ENCODE measurements at regions not wholly inside any gene's neighbourhood (a gene's known extent, or its start where the extent isn't known, plus 50 kb on each side); places are given as distances from the start of the nearest gene placed in this dataset.

DNA sequence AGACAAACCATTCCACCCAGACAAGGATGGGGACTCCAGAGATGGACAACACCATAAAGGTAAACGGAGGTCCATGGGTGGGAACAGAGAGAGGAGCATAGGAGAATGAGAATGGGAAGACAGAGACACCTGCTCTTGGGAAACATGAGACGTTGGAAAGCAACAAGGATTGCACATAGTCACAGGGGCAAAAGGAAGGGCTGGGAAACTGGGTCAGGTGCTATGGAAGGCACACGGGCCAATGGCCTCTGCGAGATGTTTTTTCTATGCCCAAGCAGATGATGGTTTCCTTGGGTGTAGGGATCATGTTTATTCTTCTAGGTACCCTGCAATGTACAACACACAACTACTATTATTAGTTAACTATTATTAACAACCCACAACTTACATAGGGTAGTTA lies 143.6 kb upstream of the AGAP1 start:
- DNase-seq (ENCODE audit: low read depth, low spot score) = no peak

- no peak for DNase-seq (ENCODE audit: low read depth, low spot score)
Observed at GRCh38 chr2:235352541-235352940, 141.3 kb upstream of the AGAP1 start.

GRCh38 chr2:235357881-235358280 lies 136.0 kb upstream of the AGAP1 start:
- DNase-seq (ENCODE audit: low read depth, low spot score) = no peak

DNA sequence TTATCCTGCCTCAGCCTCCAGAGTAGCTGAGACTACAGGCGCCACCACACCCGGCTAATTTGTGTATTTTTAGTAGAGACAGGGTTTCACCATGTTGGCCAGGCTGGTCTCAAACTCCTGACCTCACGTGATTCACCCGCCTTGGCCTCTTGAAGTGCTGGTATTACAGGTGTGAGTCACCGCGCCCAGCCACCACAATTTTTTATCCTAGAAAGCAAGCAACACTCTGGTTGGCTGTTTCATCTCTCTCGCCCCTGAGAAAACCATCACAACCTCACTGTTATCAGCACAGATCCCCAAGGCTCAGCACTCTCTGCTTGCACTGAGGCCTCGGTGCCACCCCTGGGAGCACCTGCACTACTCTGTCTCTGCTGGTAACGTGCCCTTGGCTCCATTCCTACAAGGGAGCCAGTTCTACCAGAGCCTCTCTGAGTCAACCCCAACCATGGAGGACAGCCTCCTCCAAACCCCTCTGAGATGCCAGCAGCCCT lies 134.8 kb upstream of the AGAP1 start:
- DNase-seq (ENCODE audit: low read depth, low spot score) = no peak

- no peak for DNase-seq (ENCODE audit: low read depth, low spot score)
Observed at GRCh38 chr2:235360446-235360845, 133.4 kb upstream of the AGAP1 start.

- no peak for DNase-seq (ENCODE audit: low read depth, low spot score)
Observed at GRCh38 chr2:235365743-235366142, 128.1 kb upstream of the AGAP1 start.

GRCh38 chr2:235366390-235366789 lies 127.5 kb upstream of the AGAP1 start:
- no peak for DNase-seq (ENCODE audit: low read depth, low spot score)

DNA sequence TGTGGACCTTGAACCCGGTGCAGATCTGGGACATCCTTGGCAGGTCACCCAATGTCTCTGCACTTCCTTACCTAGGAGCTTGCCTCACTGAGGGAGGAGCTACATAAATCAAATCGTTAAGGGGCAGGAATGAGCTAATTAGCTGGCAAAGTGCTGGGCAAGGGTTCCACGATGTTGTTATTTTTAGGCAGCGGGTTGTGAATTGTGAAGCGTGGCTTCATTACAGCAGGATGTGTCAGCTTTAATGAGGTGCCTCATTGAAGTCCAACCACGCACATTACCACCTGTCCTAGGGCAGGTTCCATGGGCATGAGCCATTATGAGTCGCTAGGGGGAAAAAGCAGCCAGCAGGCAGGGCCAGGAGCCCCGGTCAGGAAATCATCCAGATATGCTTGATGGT lies 127.0 kb upstream of the AGAP1 start:
- no peak for DNase-seq (ENCODE audit: low read depth, low spot score)

DNA sequence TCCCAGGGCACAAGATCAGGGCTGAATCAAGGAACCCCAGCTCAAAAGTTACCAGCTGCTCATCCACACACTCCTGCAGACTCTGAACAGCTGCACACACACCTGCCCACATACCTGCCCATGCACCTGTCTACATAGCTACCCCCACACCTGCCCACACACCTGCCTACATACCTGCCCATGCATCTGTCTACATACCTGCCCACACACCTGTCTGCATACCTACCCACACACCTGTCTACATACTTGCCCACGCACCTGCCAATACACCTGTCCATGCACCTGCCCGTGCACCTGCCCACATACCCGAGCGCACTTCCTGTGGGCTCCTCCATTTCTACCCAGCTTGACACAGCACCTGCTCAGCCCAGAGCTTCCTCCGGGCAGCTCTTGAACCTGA lies 122.8 kb upstream of the AGAP1 start:
- no peak for DNase-seq (ENCODE audit: low read depth, low spot score)

DNA sequence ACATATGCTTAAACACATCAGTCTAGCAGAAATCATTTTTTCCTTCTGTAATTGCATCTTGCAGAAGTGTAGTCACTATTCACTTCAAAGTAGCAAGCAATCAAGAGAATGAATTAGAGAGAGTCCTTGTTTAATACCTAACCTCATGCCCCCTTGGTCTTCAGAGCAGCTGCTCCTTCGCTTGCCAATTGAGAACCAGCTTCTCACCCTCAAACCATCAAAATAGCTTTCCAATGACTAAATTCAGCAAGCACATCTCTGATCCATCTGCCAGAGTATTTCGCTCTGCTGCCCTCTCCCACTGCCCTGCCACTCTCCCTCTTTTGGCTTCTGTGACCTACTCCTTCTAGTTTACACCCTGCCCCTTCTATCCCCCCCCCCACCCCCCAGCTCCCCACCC lies 120.7 kb upstream of the AGAP1 start:
- no peak for DNase-seq (ENCODE audit: low read depth, low spot score)

- no peak for DNase-seq (ENCODE audit: low read depth, low spot score)
Observed at GRCh38 chr2:235377176-235377575, 116.7 kb upstream of the AGAP1 start.

DNA sequence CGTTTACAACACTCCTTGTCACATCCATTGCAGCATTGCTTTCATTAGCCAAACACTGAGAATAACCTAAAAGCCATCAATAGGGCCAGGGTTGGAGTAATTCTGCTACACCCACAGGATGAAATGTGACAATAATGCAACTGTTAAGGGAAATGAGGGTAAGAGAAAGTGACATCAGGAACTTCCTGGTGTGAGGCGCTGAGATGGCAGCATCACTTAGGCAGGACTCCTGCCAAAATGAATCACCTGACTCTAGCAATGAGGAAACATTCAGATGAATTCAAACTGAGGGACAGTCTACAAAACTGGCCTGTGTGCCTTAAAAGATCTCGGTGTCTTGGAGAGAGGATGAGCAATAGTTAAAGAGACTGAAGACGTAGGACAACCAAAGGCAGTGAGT lies 115.6 kb upstream of the AGAP1 start:
- no peak for DNase-seq (ENCODE audit: low read depth, low spot score)

DNA sequence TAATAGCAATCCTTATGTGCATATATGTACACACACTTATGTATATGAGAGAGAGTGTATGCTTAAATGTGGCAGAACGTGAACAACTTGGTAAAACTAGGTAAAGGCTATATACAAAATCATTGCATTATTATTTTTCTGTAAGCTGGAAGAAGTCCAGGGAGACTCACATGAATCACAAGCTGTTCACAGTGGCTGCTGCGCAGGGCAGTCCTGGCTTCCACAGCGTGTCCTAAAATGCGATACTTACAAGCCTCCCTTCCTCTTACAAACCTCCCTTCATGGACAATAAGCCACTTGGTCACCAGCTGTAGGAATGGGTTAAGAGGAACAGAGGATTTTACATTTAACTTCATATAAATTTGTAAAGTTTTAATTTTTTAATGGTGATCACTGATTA lies 114.9 kb upstream of the AGAP1 start:
- no peak for DNase-seq (ENCODE audit: low read depth, low spot score)

- DNase-seq (ENCODE audit: low read depth, low spot score) = no peak
Observed at GRCh38 chr2:235381261-235381912, 112.5 kb upstream of the AGAP1 start.

DNA sequence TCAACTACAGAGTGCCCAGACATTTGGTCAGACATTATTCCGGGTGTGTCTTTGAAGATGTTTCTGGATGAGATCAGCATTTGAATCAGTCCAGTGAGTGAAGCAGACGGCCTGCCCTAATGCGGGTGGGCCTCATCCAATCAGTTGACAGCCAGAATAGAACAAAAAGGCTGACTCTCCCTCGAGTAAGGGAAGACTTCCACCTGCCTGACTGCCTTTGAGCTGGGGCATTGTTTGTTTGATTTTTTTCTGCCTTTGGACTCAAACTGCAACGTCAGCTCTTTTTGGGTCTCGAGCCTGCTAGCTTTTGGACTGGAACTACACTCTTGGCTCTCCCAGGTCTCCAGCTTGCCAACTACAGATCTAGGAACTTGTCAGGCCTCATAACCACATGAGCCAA lies 111.7 kb upstream of the AGAP1 start:
- no peak for DNase-seq (ENCODE audit: low read depth, low spot score)

DNA sequence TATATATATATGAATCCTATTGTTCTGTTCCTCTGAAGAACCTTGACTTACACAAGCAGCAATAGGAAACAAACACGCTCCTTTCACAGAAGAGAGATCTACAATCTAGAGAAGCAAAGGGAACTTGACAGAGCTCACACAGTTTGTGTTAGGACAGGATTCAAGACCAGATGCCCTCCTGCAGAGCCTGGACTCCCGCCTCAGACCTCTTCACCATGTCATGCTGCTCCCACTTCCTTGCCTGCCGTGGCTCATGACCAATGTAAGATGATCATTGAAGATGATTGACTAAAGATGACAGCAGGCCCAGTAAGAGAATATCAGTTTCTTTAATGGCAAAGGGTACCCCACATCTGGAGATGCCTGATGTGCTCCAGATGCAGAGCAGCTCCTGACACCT lies 111.2 kb upstream of the AGAP1 start:
- no peak for DNase-seq (ENCODE audit: low read depth, low spot score)

DNA sequence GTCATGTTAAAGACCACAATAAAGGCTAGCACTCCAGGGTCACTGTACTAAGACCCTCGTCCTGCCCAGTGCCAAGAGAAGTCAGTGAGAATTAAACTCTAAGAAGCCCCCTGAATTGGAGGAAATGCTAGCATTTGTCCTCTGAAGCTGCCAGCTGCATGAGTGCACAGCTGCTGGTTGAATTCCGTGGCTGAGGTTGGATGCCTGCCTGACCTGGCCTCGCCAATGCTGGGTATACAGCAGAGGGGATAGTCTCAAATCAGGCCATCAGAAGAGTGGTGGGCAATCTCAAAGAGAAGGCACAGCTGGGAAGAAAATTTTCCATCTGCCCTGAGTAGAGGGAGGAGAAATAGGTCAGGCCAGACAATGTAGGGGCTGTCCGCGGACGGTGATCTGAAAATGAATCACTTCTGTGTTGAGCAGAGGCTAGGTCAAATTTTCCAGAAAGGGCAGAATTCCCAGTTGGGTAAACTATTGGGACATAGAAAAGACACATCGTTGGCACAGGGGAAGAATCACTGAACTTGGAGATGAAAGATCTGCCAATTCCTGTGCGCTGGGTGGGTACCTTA lies 110.5 kb upstream of the AGAP1 start:
- no peak for DNase-seq (ENCODE audit: low read depth, low spot score)

DNA sequence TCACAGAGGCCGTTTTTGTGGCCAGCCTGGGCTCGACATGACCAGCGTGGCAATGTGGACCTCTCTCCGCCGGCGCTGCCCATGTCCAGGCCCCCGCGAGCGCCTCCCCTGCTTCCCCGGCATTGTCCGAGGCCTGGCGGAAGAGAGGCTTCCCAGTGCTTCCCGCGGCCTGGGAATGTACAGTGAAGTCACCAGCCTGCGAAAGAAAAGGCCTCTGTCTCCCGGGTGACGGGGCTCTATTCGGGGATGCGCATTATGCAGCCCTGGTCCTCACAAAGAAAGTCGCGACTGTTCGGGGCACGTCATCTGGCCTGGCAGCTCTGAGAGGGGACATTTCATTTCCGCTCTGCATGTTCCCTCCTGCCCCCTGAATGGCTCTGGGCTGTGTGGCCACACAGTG lies 109.2 kb upstream of the AGAP1 start:
- no peak for DNase-seq (ENCODE audit: low read depth, low spot score)

DNA sequence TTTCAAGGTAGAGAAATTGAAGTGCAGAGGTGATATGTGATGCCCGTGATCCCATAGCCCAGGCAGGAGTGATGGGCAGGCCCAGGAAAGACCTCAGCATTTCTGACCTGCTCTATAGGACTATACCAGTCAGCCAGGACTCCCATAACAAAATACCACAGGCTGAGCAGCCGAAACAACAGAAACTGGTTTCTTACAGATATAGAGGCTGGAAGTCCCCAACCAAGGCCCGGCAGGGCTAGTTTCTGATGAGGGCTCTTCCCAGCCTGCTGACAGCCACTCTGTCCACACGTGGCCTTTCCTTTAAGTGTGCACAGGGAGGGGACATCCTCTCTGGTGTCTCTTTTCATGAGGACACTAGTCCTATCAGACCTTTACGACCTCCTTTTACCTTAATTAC lies 104.2 kb upstream of the AGAP1 start:
- DNase-seq (ENCODE audit: low read depth, low spot score) = no peak

DNA sequence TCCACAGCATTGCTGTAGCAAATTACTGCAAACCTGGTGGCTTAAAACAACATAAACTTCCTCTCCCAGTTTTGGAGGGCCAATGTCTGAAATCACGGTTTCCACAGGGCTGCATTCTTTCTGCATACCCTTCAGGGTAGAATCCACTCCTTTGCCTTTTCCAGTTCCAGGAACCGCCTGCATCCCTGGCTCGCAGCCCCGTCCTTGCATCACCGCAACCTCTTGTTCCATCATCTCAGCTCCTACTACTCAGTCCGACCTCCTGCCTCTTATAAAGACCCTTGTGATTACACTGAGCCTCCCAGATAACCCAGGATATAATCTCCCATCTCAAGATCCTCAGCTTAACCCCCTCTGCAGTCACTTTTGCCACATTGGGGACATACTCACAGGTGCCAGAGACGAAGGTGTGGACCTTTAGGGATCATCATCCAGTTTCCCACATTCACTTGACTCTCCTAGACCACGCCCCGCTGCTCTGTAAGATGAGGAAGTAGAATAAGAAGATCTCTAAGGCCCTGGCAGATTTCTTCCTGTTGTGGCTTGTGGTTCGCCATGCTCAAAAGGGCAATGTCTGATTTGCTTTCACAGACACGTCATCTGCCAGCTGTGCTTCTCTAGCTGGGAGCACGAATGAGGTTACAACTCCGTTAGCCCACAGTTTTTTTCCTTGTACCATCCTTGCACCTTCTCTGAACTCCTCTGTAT lies 103.6 kb upstream of the AGAP1 start:
- DNase-seq (ENCODE audit: low read depth, low spot score) = no peak

DNA sequence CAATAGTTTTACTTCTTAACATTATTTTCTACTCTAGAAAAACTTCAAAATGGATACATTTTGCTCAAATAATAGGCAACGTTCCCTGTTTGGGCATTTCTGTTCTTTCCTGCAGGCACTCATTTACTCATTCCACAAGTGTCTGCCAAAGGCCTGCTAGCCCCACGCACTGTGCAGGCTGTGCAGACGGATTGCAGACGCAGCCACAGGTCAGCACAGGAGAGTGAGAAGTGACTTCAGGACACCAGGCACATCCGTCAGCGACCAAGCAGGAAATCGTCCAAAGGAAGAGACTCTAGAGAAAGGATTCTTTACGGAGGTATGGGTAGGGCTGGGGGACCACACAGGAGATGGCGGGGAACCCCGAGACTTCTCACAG lies 103.0 kb upstream of the AGAP1 start:
- DNase-seq (ENCODE audit: low read depth, low spot score) = no peak

- no peak for DNase-seq (ENCODE audit: low read depth, low spot score)
Observed at GRCh38 chr2:235391921-235392615, 101.8 kb upstream of the AGAP1 start.

All from iPS DF 19.7 (cell line).